ENCODE measurements at regions not wholly inside any gene's neighbourhood (a gene's known extent, or its start where the extent isn't known, plus 50 kb on each side); places are given as distances from the start of the nearest gene placed in this dataset.

GRCh38 chr21:38680401-38680800 is 125.3 kb upstream of the ETS2 start:
- Histone ChIP-seq H3K27ac (ENCODE audit: extremely low read depth, low read depth, low read length) (no peak overlapping the region), H3K4me1 (replicated peaks in 1 of 2; ENCODE audit: control insufficient read depth in 2 of 2, insufficient read depth in 2 of 2, low read length in 2 of 2) (no peaks in the 10 kb centered on the region), H3K9me1 (ENCODE audit: control insufficient read depth, insufficient read depth, low read length) (no peaks in the 10 kb centered on the region), H3K27me3 (ENCODE audit: control insufficient read depth in 2 of 2, insufficient read depth in 2 of 2, low read length in 2 of 2) (peaks cover 9 to 35% of the 10 kb centered on the region in 2 experiments; a peak in 3 of 5 replicates), H3K79me2 (ENCODE audit: control insufficient read depth, insufficient read depth, low read length) (no peaks in the 10 kb centered on the region), H4K20me1 (replicated peaks; ENCODE audit: control insufficient read depth, insufficient read depth, low read length) (no peaks in the 10 kb centered on the region), H3K9ac (ENCODE audit: insufficient read depth in 1 of 2, low read depth in 2 of 2, low read length in 2 of 2) (no peak overlapping the region), H3K36me3 (ENCODE audit: control insufficient read depth, insufficient read depth, low read length) (no peaks in the 10 kb centered on the region), H3K4me3 (no peak overlapping the region), H2AFZ (ENCODE audit: low read depth, low read length) (no peak overlapping the region), H3K4me2 (ENCODE audit: insufficient read depth, low read length) (no peak overlapping the region), H3K9me3 (replicated peaks; ENCODE audit: control insufficient read depth, insufficient read depth, low read depth, low read length) (no peaks in the 10 kb centered on the region)
- ChIA-PET POLR2A (no interaction called here), CTCF (ENCODE audit: low intra/inter-chr PET ratio) (interaction anchor here (0.8 kb wide), 1 partner anchor 124 kb away, joined by 3 read pairs; no protein-coding TSS in a partner anchor)
- WGBS (ENCODE audit: insufficient coverage, low coverage, missing lambda C conversion rate), result 3% methylated on average over 3 of the region's 3 CpGs
- in situ Hi-C loops (cut with MboI), result no loop called here
- ATAC-seq, result no peak
- intact Hi-C loops (cut with micrococcal nuclease), result no loop called here
- TF ChIP-seq ZFPM2 (CRISPR knock-in tag; IDR thresholded peaks at IDR 0.05), result no peak
- no peak for TF ChIP-seq ZBTB43 (CRISPR knock-in tag; IDR thresholded peaks at IDR 0.05)
- no peak for TF ChIP-seq NFATC3 (IDR thresholded peaks at IDR 0.05)
- no peak for TF ChIP-seq ZNF124 (CRISPR knock-in tag; IDR thresholded peaks at IDR 0.05)
- TF ChIP-seq ATF3 (IDR thresholded peaks at IDR 0.05), result peak; percentile 21; the same call in 1 of the 2 replicates
- TF ChIP-seq ATF3 (CRISPR knock-in tag; conservative IDR thresholded peaks at IDR 0.05), result no peak
- TF ChIP-seq ZNF239 (CRISPR knock-in tag; IDR thresholded peaks at IDR 0.05), result no peak
- TF ChIP-seq NCOA4 (IDR thresholded peaks at IDR 0.05; ENCODE audit: partially characterized antibody), result no peak
- no peak for DNase-seq (ENCODE audit: extremely low read depth in 1 of 4, low spot score in 3 of 4)
- no TSS peak for BruUV-seq (replicated peaks)
- FAIRE-seq, result no peak
